Glomerular visceral epithelial cell (primary cell): ENCODE measurements at regions not wholly inside any gene's neighbourhood (a gene's known extent, or its start where the extent isn't known, plus 50 kb on each side); places are given as distances from the start of the nearest gene placed in this dataset.
"Not testable (repeated sequence)": the region's sequence is repeated elsewhere in the genome, so short reads cannot be mapped to it uniquely, and the experiment has no call there.

Experiments used
- DNase-seq: peaks from one replicate; pipeline ENCODE4 v3.0.0-alpha.2; 2016; ENCODE audit errors: extremely low spot score

GRCh38 chr20:40634891-40635290 lies 54.1 kb downstream of the MAFB start:
- DNase-seq = no peak

GRCh38 chr20:40633123-40633850 lies 55.7 kb downstream of the MAFB start:
- DNase-seq = no peak

- no peak for DNase-seq
These were observed 56.6 kb downstream of the MAFB start for GRCh38 chr20:40632346-40632976.

GRCh38 chr20:40631119-40631631 lies 57.9 kb downstream of the MAFB start:
- DNase-seq = no peak

- no peak for DNase-seq
These were observed 58.3 kb downstream of the MAFB start for GRCh38 chr20:40630713-40631112.

- DNase-seq = no peak
These were observed 58.9 kb downstream of the MAFB start for GRCh38 chr20:40630099-40630498.

GRCh38 chr20:40628877-40629276 lies 60.2 kb downstream of the MAFB start:
- DNase-seq = no peak

- DNase-seq = not testable (repeated sequence)
These were observed 70.0 kb downstream of the MAFB start for GRCh38 chr20:40619053-40619452.

GRCh38 chr20:40617594-40617993 lies 71.4 kb downstream of the MAFB start:
- no peak for DNase-seq

GRCh38 chr20:40612837-40613236 lies 76.2 kb downstream of the MAFB start:
- DNase-seq = no peak

GRCh38 chr20:40612247-40612646 lies 76.8 kb downstream of the MAFB start:
- DNase-seq = no peak

GRCh38 chr20:40610730-40611129 lies 78.3 kb downstream of the MAFB start:
- no peak for DNase-seq

GRCh38 chr20:40607927-40608326 lies 81.1 kb downstream of the MAFB start:
- DNase-seq = no peak

GRCh38 chr20:40606660-40607059 lies 82.4 kb downstream of the MAFB start:
- DNase-seq = no peak

- no peak for DNase-seq
These were observed 82.8 kb downstream of the MAFB start for GRCh38 chr20:40606237-40606636.

GRCh38 chr20:40604416-40604815 lies 84.6 kb downstream of the MAFB start:
- no peak for DNase-seq

- DNase-seq = no peak
These were observed 85.9 kb downstream of the MAFB start for GRCh38 chr20:40603057-40603651.

GRCh38 chr20:40602381-40602780 lies 86.7 kb downstream of the MAFB start:
- no peak for DNase-seq

GRCh38 chr20:40600441-40601219 lies 88.4 kb downstream of the MAFB start:
- DNase-seq = no peak

GRCh38 chr20:40599987-40600386 lies 89.0 kb downstream of the MAFB start:
- no peak for DNase-seq

- DNase-seq = no peak
These were observed 96.1 kb downstream of the MAFB start for GRCh38 chr20:40592941-40593340.

GRCh38 chr20:40591536-40591935 lies 97.5 kb downstream of the MAFB start:
- DNase-seq = no peak
